ENCODE measurements at regions not wholly inside any gene's neighbourhood (a gene's known extent, or its start where the extent isn't known, plus 50 kb on each side); places are given as distances from the start of the nearest gene placed in this dataset.
A peak's percentile ranks its signal among the peaks of the same experiment; 100 is the strongest.

- no peak for DNase-seq
Observed at GRCh38 chr1:88163187-88163586, 520.9 kb upstream of the PKN2 start.

GRCh38 chr1:88168126-88168525 is 515.9 kb upstream of the PKN2 start:
- DNase-seq: no peak

GRCh38 chr1:88169139-88169538 is 514.9 kb upstream of the PKN2 start:
- DNase-seq: no peak

GRCh38 chr1:88169939-88170338 is 514.1 kb upstream of the PKN2 start:
- DNase-seq: no peak

GRCh38 chr1:88175120-88175630 is 508.9 kb upstream of the PKN2 start:
- DNase-seq: no peak

- no peak for DNase-seq
Observed at GRCh38 chr1:88175631-88176226, 508.3 kb upstream of the PKN2 start.

GRCh38 chr1:88179943-88180342 is 504.1 kb upstream of the PKN2 start:
- no peak for DNase-seq

GRCh38 chr1:88180449-88181108 is 503.5 kb upstream of the PKN2 start:
- DNase-seq: peak; percentile 77

- DNase-seq: no peak
Observed at GRCh38 chr1:88186911-88187310, 497.2 kb upstream of the PKN2 start.

- DNase-seq: no peak
Observed at GRCh38 chr1:88188038-88188437, 496.0 kb upstream of the PKN2 start.

- no peak for DNase-seq
Observed at GRCh38 chr1:88189525-88189924, 494.5 kb upstream of the PKN2 start.

- DNase-seq: no peak
Observed at GRCh38 chr1:88191917-88192316, 492.2 kb upstream of the PKN2 start.

- no peak for DNase-seq
Observed at GRCh38 chr1:88194542-88194941, 489.5 kb upstream of the PKN2 start.

GRCh38 chr1:88200545-88200944 is 483.5 kb upstream of the PKN2 start:
- no peak for DNase-seq

- no peak for DNase-seq
Observed at GRCh38 chr1:88204111-88204510, 480.0 kb upstream of the PKN2 start.

- no peak for DNase-seq
Observed at GRCh38 chr1:88204612-88205167, 479.4 kb upstream of the PKN2 start.

GRCh38 chr1:88208389-88208788 is 475.7 kb upstream of the PKN2 start:
- DNase-seq: no peak

- DNase-seq: no peak
Observed at GRCh38 chr1:88210103-88210787, 473.8 kb upstream of the PKN2 start.

- DNase-seq: no peak
Observed at GRCh38 chr1:88216441-88216840, 467.6 kb upstream of the PKN2 start.

GRCh38 chr1:88217386-88217785 is 466.7 kb upstream of the PKN2 start:
- DNase-seq: no peak

GRCh38 chr1:88219521-88219920 is 464.6 kb upstream of the PKN2 start:
- no peak for DNase-seq

- DNase-seq: no peak
Observed at GRCh38 chr1:88221411-88221810, 462.7 kb upstream of the PKN2 start.

GRCh38 chr1:88224906-88225305 is 459.2 kb upstream of the PKN2 start:
- peak; percentile 65 for DNase-seq

Measured in tongue (tissue), 1 donor.